NT2/D1 (cell line): ENCODE measurements at regions not wholly inside any gene's neighbourhood (a gene's known extent, or its start where the extent isn't known, plus 50 kb on each side); places are given as distances from the start of the nearest gene placed in this dataset.

Experiments used
- SUZ12 ChIP-seq: IDR thresholded peaks from 2 replicates; pipeline ENCODE4 v1.6.1; 2011; ENCODE audit not compliant: insufficient read length, insufficient read depth; ENCODE audit errors: extremely low read depth
- YY1 ChIP-seq: IDR thresholded peaks from 2 replicates; pipeline ENCODE4 v1.6.1; 2011; ENCODE audit not compliant: insufficient read length, insufficient read depth
- ZNF274 ChIP-seq: IDR thresholded peaks from 2 replicates; pipeline ENCODE4 v1.6.1; 2011; ENCODE audit warnings: mild to moderate bottlenecking, low read depth, low read length

GRCh38 chr12:78559416-78559815, 305.2 kb upstream of the SYT1 start:
- TF ChIP-seq SUZ12 (no peak), ZNF274 (no peak), YY1 (no peak)
